Progenitor cell of endocrine pancreas (in vitro differentiated cells): ENCODE measurements at regions not wholly inside any gene's neighbourhood (a gene's known extent, or its start where the extent isn't known, plus 50 kb on each side); places are given as distances from the start of the nearest gene placed in this dataset.

ENCODE experiments used
- DNase-seq: peaks from one replicate; pipeline ENCODE4 v3.0.0; 2021; ENCODE audit warnings: low spot score; ENCODE audit not compliant: unreplicated experiment
- H3K27ac Mint-ChIP-seq: 2 replicates; pipeline ENCODE4 v1.8.0; 2021; ENCODE audit warnings: mild to moderate bottlenecking, moderate library complexity, mixed read lengths
- H3K27me3 Mint-ChIP-seq: 2 replicates; pipeline ENCODE4 v1.8.0; 2021; ENCODE audit warnings: mixed read lengths
- H3K36me3 Mint-ChIP-seq: 2 replicates; pipeline ENCODE4 v1.8.0; 2022; ENCODE audit warnings: mixed read lengths; ENCODE audit not compliant: insufficient read depth
- H3K4me1 Mint-ChIP-seq: 2 replicates; pipeline ENCODE4 v1.8.0; 2021; ENCODE audit warnings: low read depth, mixed read lengths
- H3K4me3 Mint-ChIP-seq: 2 replicates; pipeline ENCODE4 v1.8.0; 2021; ENCODE audit warnings: low read depth, mild to moderate bottlenecking, moderate library complexity, mixed read lengths
- H3K9me3 Mint-ChIP-seq: 2 replicates; pipeline ENCODE4 v1.8.0; 2021; ENCODE audit warnings: low read depth, mixed read lengths
- CTCF ChIP-seq: fragments of 200-600 bp; sonication (generic); IDR thresholded peaks from one replicate; pipeline ENCODE4 v1.5.0; 2021; ENCODE audit warnings: antibody characterized with exemption, mild to moderate bottlenecking; ENCODE audit not compliant: unreplicated experiment

- no peak for TF ChIP-seq CTCF
- H3K36me3 Mint-ChIP-seq = no peaks in the 10 kb centered on the region
- no peak for DNase-seq
- H3K9me3 Mint-ChIP-seq = peaks cover 3% of the 10 kb centered on the region
- no peaks in the 10 kb centered on the region for H3K4me1 Mint-ChIP-seq
- H3K4me3 Mint-ChIP-seq = no peak overlapping the region
- H3K27ac Mint-ChIP-seq = no peak overlapping the region
- no peaks in the 10 kb centered on the region for H3K27me3 Mint-ChIP-seq
These were observed 380.6 kb upstream of the MAP3K7 start for GRCh38 chr6:90967471-90967870.

GRCh38 chr6:90960324-90960723 is 373.5 kb upstream of the MAP3K7 start:
- Mint-ChIP-seq H3K27ac (no peak overlapping the region), H3K4me1 (peaks cover 2% of the 10 kb centered on the region), H3K4me3 (no peak overlapping the region), H3K36me3 (no peaks in the 10 kb centered on the region), H3K27me3 (no peaks in the 10 kb centered on the region), H3K9me3 (peaks cover 3% of the 10 kb centered on the region)
- no peak for DNase-seq
- no peak for TF ChIP-seq CTCF

- no peak for TF ChIP-seq CTCF
- Mint-ChIP-seq H3K36me3 (no peaks in the 10 kb centered on the region), H3K4me1 (peaks cover 2% of the 10 kb centered on the region), H3K27ac (no peak overlapping the region), H3K27me3 (no peaks in the 10 kb centered on the region), H3K4me3 (no peak overlapping the region), H3K9me3 (peaks cover 6% of the 10 kb centered on the region)
- no peak for DNase-seq
These were observed 368.4 kb upstream of the MAP3K7 start for GRCh38 chr6:90955246-90955645.

- Mint-ChIP-seq H3K36me3 (no peaks in the 10 kb centered on the region), H3K4me3 (no peak overlapping the region), H3K27ac (no peak overlapping the region), H3K27me3 (no peaks in the 10 kb centered on the region), H3K4me1 (peaks cover 2% of the 10 kb centered on the region), H3K9me3 (peaks cover 6% of the 10 kb centered on the region)
- DNase-seq = no peak
- TF ChIP-seq CTCF = no peak
These were observed 366.7 kb upstream of the MAP3K7 start for GRCh38 chr6:90953405-90954161.

- H3K36me3 Mint-ChIP-seq = no peaks in the 10 kb centered on the region
- TF ChIP-seq CTCF = no peak
- no peak overlapping the region for H3K27ac Mint-ChIP-seq
- peaks cover 6% of the 10 kb centered on the region for H3K9me3 Mint-ChIP-seq
- DNase-seq = no peak
- H3K27me3 Mint-ChIP-seq = no peaks in the 10 kb centered on the region
- H3K4me1 Mint-ChIP-seq = no peaks in the 10 kb centered on the region
- no peak overlapping the region for H3K4me3 Mint-ChIP-seq
These were observed 365.3 kb upstream of the MAP3K7 start for GRCh38 chr6:90952176-90952575.
